GM23338 (cell line): ENCODE measurements at regions not wholly inside any gene's neighbourhood (a gene's known extent, or its start where the extent isn't known, plus 50 kb on each side); places are given as distances from the start of the nearest gene placed in this dataset.

Source experiments
- ATAC-seq: fragments of 200-7000 bp; cut with Tn5 transposase; 3 replicates; pipeline ENCODE4 v1.9.1; 2020
- DNase-seq: peaks from one replicate; pipeline ENCODE4 v3.0.0-alpha.2; 2015; ENCODE audit warnings: low spot score
- H2AFZ ChIP-seq: fragments of 200-600 bp; sonication (generic); 2 replicates; pipeline ENCODE4 v1.8.0; 2016; ENCODE audit warnings: antibody characterized with exemption, mild to moderate bottlenecking, moderate library complexity
- H3F3A ChIP-seq: fragments of 200-600 bp; sonication (generic); replicated peaks from 2 replicates; pipeline ENCODE4 v1.8.0; 2017; ENCODE audit warnings: antibody characterized with exemption, mixed run types, low read depth
- H3K27ac ChIP-seq: fragments of 200-600 bp; sonication (generic); 2 replicates; pipeline ENCODE4 v1.6.1; 2016; ENCODE audit warnings: low read depth
- H3K27me3 ChIP-seq: fragments of 200-600 bp; sonication (generic); 2 replicates; pipeline ENCODE4 v1.8.0; 2016; ENCODE audit warnings: mild to moderate bottlenecking, mixed run types, moderate library complexity; ENCODE audit not compliant: insufficient read depth
- H3K36me3 ChIP-seq: fragments of 200-600 bp; sonication (generic); 2 replicates; pipeline ENCODE4 v1.8.0; 2016; ENCODE audit warnings: mild to moderate bottlenecking; ENCODE audit not compliant: insufficient read depth
- H3K4me1 ChIP-seq: fragments of 200-600 bp; sonication (generic); 2 replicates; pipeline ENCODE4 v1.8.0; 2016; ENCODE audit warnings: mild to moderate bottlenecking, moderate library complexity; ENCODE audit not compliant: insufficient read depth
- H3K4me2 ChIP-seq: fragments of 200-600 bp; sonication (generic); 2 replicates; pipeline ENCODE4 v1.7.1; 2017; ENCODE audit warnings: mixed run types
- H3K4me3 ChIP-seq: fragments of 200-600 bp; sonication (generic); 2 replicates; pipeline ENCODE4 v1.6.1; 2016; ENCODE audit warnings: mixed run types
- H3K79me2 ChIP-seq: fragments of 200-600 bp; sonication (generic); replicated peaks from 2 replicates; pipeline ENCODE4 v1.8.0; 2017; ENCODE audit warnings: mild to moderate bottlenecking; ENCODE audit not compliant: insufficient read depth
- H3K9me2 ChIP-seq: fragments of 200-600 bp; sonication (generic); 2 replicates; pipeline ENCODE4 v1.8.0; 2017; ENCODE audit not compliant: insufficient read depth
- H4K20me1 ChIP-seq: fragments of 200-600 bp; sonication (generic); replicated peaks from 2 replicates; pipeline ENCODE4 v1.8.0; 2017; ENCODE audit warnings: mild to moderate bottlenecking; ENCODE audit not compliant: insufficient read depth
- H3K27ac Mint-ChIP-seq: 2 replicates; pipeline ENCODE4 v1.8.0; 2020; ENCODE audit warnings: inconsistent platforms, mild to moderate bottlenecking, moderate library complexity, mixed read lengths
- H3K27me3 Mint-ChIP-seq: 3 replicates; pipeline ENCODE4 v1.8.0; 2022; ENCODE audit warnings: low read depth, mild to moderate bottlenecking, moderate library complexity, mixed read lengths, inconsistent platforms; ENCODE audit not compliant: insufficient read depth, poor library complexity
- H3K36me3 Mint-ChIP-seq: 3 replicates; pipeline ENCODE4 v1.8.0; 2021; ENCODE audit warnings: low read depth, mild to moderate bottlenecking, inconsistent platforms, moderate library complexity, mixed read lengths
- H3K4me1 Mint-ChIP-seq: 3 replicates; pipeline ENCODE4 v1.8.0; 2020; ENCODE audit warnings: mild to moderate bottlenecking, inconsistent platforms, mixed read lengths
- H3K4me3 Mint-ChIP-seq: 3 replicates; pipeline ENCODE4 v1.8.0; 2021; ENCODE audit warnings: moderate library complexity, mild to moderate bottlenecking, inconsistent platforms, mixed read lengths
- H3K9me3 Mint-ChIP-seq: 3 replicates; pipeline ENCODE4 v1.8.0; 2020; ENCODE audit warnings: moderate library complexity, mild to moderate bottlenecking, inconsistent platforms, mixed read lengths
- CREB1 ChIP-seq: fragments of 250-450 bp; sonication (Bioruptor Pico); IDR thresholded peaks from 2 replicates; pipeline ENCODE4 v1.5.0; 2020; ENCODE audit warnings: low read depth, mild to moderate bottlenecking, moderate library complexity
- EZH2 ChIP-seq: fragments of 200-600 bp; sonication (generic); IDR thresholded peaks from one replicate; pipeline ENCODE4 v1.8.0; 2017; ENCODE audit warnings: antibody characterized with exemption, mild to moderate bottlenecking, low read depth; ENCODE audit not compliant: unreplicated experiment
- EZH2phosphoT487 ChIP-seq: fragments of 200-600 bp; sonication (generic); IDR thresholded peaks from one replicate; pipeline ENCODE4 v1.8.1; 2018; ENCODE audit warnings: antibody characterized with exemption; ENCODE audit not compliant: unreplicated experiment
- JUNB ChIP-seq: IDR thresholded peaks from one replicate; pipeline ENCODE4 v1.6.1; 2016; ENCODE audit warnings: antibody characterized with exemption; ENCODE audit not compliant: unreplicated experiment
- NANOG ChIP-seq: IDR thresholded peaks from 2 replicates; pipeline ENCODE4 v1.6.1; 2016; ENCODE audit warnings: antibody characterized with exemption, borderline replicate concordance
- STAT1 ChIP-seq: IDR thresholded peaks from one replicate; pipeline ENCODE4 v1.6.1; 2016; ENCODE audit warnings: antibody characterized with exemption; ENCODE audit not compliant: unreplicated experiment
- ZNF331 ChIP-seq: fragments of 250-450 bp; sonication (Bioruptor Pico); IDR thresholded peaks from 2 replicates; pipeline ENCODE4 v1.5.0; 2020; ENCODE audit warnings: low read depth, mild to moderate bottlenecking, moderate library complexity
- ZNF462 ChIP-seq: fragments of 250-450 bp; sonication (Bioruptor Pico); IDR thresholded peaks from 2 replicates; pipeline ENCODE4 v1.5.0; 2020; ENCODE audit warnings: mild to moderate bottlenecking, moderate library complexity
- TF ChIP-seq, protein P1 (sequence below), 2 experiments: fragments of 200-600 bp in 1 of 2; sonication (generic) in 1 of 2; conservative IDR thresholded peaks; 2 replicates each; pipeline versions ENCODE4 v1.5.1 to v1.6.1; 2016 to 2017; ENCODE audit warnings: antibody characterized with exemption in 2 of 2, low read depth in 2 of 2, mild to moderate bottlenecking in 2 of 2, moderate library complexity in 1 of 2

DNA sequence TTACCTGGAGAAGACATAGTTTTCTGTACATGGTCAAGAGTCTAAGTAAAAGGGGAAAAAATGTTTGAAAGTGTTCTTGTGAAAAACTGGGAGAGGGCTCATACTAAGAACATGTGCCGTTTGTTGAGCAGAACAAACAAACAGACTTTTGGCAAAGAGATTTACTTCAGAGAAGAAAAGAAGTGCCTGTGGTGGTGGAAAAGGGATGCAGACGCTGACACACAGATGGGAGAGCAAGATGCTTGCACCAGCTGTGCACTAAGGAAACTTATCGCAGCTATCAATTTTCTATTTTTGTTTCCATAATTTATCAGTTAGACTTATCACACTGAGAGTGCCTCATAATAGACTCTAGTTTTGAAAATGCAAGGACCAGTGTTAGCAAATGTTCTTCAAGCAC, 259.6 kb upstream of the PDZRN3 start:
- Histone ChIP-seq H3F3A (no peaks in the 10 kb centered on the region), H3K79me2 (no peaks in the 10 kb centered on the region), H3K27ac (no peak overlapping the region), H4K20me1 (no peaks in the 10 kb centered on the region), H3K4me3 (no peak overlapping the region), H3K4me1 (no peaks in the 10 kb centered on the region; the same call in 1 of the 2 replicates), H2AFZ (no peak overlapping the region), H3K4me2 (no peak overlapping the region), H3K27me3 (no peaks in the 10 kb centered on the region), H3K9me2 (no peaks in the 10 kb centered on the region), H3K36me3 (no peaks in the 10 kb centered on the region)
- H3K36me3 Mint-ChIP-seq: no peaks in the 10 kb centered on the region; the same call in 2 of the 3 replicates
- no peaks in the 10 kb centered on the region for H3K27me3 Mint-ChIP-seq
- H3K9me3 Mint-ChIP-seq: no peaks in the 10 kb centered on the region
- no peak for TF ChIP-seq EZH2
- no peak for TF ChIP-seq ZNF331
- no peak for TF ChIP-seq CREB1 (CRISPR knock-in tag)
- no peak for TF ChIP-seq STAT1
- no peak for TF ChIP-seq EZH2phosphoT487
- no peak for TF ChIP-seq NANOG
- no peak for TF ChIP-seq JUNB
- TF ChIP-seq, protein P1, sequence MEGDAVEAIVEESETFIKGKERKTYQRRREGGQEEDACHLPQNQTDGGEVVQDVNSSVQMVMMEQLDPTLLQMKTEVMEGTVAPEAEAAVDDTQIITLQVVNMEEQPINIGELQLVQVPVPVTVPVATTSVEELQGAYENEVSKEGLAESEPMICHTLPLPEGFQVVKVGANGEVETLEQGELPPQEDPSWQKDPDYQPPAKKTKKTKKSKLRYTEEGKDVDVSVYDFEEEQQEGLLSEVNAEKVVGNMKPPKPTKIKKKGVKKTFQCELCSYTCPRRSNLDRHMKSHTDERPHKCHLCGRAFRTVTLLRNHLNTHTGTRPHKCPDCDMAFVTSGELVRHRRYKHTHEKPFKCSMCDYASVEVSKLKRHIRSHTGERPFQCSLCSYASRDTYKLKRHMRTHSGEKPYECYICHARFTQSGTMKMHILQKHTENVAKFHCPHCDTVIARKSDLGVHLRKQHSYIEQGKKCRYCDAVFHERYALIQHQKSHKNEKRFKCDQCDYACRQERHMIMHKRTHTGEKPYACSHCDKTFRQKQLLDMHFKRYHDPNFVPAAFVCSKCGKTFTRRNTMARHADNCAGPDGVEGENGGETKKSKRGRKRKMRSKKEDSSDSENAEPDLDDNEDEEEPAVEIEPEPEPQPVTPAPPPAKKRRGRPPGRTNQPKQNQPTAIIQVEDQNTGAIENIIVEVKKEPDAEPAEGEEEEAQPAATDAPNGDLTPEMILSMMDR (conservative IDR thresholded peaks at IDR 0.05; ENCODE audit: low read depth in 2 of 2): no peak
- no peak for TF ChIP-seq ZNF462 (CRISPR knock-in tag)
- no peak overlapping the region for H3K4me3 Mint-ChIP-seq
- H3K27ac Mint-ChIP-seq: no peak overlapping the region
- no peak for ATAC-seq
- H3K4me1 Mint-ChIP-seq: no peaks in the 10 kb centered on the region
- no peak for DNase-seq
